Neural progenitor cell (in vitro differentiated cells): ENCODE measurements at regions not wholly inside any gene's neighbourhood (a gene's known extent, or its start where the extent isn't known, plus 50 kb on each side); places are given as distances from the start of the nearest gene placed in this dataset.

Experiments used
- CTCF ChIP-seq: fragments of 200-600 bp; sonication (generic); IDR thresholded peaks from 2 replicates; pipeline ENCODE4 v1.5.1; 2017; ENCODE audit warnings: antibody characterized with exemption, mild to moderate bottlenecking
- EZH2 ChIP-seq: fragments of 200-600 bp; sonication (generic); IDR thresholded peaks from 2 replicates; pipeline ENCODE4 v1.6.1; 2017; ENCODE audit warnings: antibody characterized with exemption, mild to moderate bottlenecking, moderate library complexity

DNA sequence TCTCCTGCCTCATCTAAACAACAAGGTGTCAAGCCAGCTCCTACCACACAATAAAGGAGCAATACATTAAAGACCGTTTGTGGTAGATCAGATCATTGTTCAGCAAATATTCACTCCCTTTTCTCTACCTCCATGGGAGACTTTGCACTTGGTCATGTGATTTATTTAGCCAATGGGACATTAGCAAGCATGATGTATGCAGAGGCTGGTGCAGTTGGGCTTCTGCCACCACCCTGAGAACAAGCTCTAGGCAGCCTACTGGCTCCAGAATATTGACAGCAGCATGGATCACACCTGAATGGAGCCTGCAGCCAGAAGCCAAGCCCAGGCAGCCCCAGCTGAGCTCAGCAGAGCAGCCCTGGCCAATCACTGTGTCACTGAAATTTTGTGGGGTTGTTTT, 99.4 kb upstream of the UBE2E2 start:
- TF ChIP-seq CTCF (no peak), EZH2 (no peak)
